Esophagus mucosa (tissue), 1 donor: ENCODE measurements at regions not wholly inside any gene's neighbourhood (a gene's known extent, or its start where the extent isn't known, plus 50 kb on each side); places are given as distances from the start of the nearest gene placed in this dataset.

ENCODE experiments used
- ATAC-seq: fragments of 200-7000 bp; cut with Tn5 transposase; one replicate; pipeline ENCODE4 v1.9.1; 2020
- donor health status: DM: yes; HTN: yes; CAD: no.

DNA sequence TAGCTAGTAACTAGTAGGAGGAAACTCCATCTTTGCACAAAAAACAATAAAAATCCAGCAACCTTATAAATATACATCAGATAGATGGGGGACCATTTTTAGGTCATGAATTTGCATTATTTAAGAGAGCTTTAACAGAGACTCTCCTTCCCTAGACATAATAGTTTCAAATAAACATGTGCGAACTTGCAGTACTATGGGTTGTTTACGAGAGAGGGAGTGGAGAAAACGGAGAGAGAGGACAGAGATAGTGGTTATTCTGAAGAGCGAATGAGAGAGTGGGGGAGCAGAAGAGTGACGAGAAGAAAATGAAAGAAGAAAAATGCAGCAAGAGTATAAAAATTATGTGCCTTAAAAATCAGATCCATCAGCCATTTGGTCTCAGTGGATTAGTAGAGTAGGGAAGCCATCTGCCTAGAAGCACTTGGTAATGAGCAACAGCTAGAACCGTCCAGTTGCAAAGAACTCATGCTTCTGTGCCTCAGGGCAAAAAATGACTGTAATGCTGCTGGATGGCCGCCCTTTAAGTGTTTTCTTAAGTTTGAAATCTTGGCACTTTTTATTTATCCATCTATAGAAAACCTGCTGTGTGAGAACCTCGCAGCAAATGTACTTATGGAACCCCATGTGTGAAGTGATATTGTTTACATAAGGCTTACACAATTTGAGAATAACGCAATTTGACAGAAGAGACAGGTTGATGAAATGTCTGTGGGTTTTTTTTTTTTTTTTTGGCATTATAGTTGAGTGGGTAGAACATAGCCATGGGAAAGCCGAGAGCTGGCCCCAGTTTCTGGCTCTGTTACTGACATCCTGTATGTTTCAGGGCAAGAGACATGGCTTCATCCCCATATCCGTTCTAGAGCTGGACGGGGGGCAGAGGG, 95.6 kb upstream of the ZNF608 start:
- ATAC-seq = peak; percentile 57

DNA sequence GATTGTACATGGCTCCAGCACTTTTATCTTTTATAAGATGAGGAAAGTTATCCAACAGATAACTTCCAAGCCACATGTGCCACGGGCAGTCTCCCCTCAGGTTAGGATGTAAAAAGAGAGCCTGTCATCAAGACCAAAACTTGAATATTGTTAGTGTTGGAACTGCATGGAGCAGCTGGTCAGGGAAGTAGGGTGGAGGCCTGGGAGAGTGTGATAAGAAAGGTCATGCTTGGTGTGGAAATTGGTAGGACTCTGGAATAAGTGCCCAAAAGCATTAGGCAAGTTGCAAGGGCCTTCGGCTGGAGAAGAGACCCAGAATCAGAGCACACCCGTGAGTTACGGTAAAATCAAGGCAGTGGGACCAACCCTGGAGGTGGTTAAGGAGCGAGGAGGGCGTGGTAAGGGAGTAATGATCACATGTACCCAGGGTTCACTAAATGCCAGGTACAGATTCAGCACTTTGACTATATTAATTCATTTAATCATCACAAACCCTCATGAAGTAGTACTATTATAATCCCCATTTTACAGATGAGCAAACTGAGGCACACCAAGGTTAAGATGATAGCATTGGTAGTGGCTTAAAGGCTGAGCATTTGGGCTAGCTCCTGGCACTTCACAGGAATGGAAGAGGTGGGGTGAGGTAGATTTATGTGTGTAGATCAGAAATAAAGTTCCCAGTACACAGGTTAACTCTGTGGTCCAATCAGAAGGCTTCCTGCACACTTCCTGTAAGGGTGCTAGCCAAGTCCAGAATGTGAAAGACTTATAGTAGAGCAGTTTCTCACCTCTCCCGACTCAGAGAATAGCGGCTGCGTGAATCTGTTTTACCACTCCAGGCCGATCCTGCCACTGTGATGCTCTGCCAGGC, 96.5 kb upstream of the ZNF608 start:
- no peak for ATAC-seq

DNA sequence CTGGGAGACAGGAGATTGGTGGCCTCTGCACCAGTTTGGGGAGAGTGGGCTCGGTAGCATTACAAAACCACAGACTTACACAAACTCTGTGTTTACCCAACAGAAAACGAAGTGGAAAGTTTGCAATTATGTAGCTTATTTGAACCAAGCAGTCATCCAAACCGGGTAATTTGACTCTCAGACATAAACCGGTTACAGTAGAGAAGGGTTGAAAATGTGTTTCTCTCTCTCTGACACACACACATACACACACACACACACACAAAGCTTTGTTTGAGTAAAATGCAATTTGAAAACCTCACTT, 97.1 kb upstream of the ZNF608 start:
- ATAC-seq = no peak

DNA sequence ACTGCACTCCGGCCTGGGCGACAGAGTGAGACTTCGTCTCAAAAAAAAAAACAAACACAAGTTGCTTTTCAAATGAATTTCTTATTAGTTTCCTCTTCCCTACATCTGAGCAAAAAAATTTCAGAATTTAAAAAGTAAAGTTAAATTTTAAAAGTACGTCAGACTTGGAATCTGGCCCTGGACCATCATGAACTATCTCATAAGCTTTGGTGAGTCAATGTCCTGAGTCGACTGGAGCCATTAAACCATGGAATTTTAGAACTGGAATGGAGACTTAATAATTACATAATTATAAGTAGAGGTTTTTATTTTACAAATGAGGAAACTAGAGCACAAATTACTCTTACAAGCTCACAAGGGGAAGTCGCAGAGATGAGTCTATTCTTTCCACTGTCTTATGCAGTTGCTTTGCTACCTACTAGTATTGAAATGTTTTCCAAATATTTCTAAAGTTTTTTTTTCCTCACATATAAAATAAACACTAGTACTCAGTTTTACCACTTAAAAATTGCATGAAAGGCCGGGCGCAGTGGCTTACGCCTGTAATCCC, 98.0 kb upstream of the ZNF608 start:
- no peak for ATAC-seq

DNA sequence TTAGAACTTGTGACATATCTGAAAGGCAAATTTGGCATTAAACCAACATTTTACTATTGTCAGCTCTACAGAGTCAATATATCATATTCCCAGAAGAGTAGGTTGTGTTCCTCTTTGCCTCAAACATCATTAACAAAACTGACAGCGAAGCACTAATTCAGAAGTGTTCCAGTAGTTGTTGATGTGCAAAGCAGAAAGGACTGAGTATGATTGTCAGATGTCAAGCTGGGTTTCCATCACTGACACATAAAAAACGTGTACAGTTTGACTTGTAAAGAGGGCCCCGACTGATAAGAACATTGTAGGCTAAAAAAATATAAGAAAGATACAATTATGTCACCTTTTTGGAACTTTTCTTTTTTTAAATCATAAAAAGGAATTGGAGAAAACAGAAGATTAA, 101.5 kb upstream of the ZNF608 start:
- ATAC-seq = no peak

DNA sequence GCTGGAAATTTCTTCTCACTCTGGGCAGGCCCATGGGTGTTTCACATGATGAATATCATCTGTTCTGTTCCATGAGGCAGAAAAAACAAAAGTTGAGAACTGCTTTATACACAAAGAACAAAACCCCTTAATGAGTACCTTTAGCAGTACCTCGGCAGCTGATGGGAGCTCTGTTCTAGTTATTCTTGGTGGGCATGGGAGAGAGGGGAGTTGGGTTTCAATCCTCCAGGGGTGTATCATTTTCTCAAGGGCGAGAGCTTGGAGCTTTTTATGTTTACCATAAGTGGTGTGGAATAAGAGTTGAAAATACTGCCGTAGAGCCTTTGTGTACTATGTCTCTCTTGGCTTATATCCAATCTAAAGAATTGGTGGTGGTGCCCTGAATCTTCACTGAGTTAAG, 103.3 kb upstream of the ZNF608 start:
- no peak for ATAC-seq

DNA sequence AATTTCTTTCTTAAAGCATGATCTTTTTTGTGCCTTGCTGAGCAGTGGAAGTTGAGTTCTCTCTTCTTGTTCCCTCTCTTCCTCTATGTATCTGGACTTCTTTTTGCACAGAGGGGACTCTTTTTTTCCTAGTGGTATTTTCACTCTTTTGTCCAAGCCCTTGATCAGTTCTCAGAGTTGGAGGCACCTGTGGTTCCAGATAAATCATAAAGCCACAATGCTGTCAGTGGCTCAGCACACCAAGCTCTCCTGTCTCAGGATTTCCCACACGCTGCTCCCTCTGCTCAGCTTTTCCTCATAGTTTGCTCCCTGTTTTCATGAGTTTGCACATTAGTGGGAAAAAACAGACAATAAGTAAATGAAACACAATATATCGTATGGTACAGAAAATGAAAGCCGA, 110.3 kb upstream of the ZNF608 start:
- no peak for ATAC-seq

DNA sequence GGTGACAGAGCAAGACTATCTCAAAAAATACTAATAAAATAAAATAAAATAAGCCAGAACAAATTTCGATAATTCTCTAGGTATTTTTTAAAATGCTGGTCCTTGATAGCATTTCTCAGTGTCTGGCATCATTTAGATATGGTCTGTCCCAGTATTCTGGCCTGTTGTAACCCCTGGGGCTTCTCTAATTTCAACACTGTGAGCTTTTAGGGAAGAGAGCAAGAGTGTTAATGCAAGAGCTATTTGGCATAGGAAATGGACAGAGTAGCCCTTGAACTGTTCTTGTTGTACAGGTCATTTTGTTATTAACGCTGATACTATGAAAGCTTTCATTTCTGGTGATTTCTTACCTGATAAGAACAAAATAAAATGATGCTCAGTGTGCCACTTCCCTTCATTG, 112.2 kb upstream of the ZNF608 start:
- ATAC-seq = no peak

DNA sequence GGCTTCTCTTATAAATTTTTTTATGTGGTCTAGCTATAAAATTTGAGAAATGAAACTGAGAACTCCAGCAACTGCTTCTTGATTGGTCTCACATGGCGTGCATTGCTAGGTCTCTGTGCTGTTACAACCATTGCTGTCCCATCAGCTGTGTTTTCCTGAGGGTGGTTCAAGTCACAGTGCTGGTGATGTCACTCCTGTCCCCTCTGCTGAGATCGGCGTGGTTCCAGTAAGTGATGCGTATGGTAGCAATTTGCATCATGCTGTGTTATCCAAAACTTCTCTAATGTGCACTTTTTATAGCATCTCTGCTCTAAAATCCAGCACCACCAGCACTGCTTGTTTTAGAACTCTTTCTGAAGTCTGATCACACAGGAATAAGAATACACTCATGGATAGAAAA, 112.6 kb upstream of the ZNF608 start:
- no peak for ATAC-seq

DNA sequence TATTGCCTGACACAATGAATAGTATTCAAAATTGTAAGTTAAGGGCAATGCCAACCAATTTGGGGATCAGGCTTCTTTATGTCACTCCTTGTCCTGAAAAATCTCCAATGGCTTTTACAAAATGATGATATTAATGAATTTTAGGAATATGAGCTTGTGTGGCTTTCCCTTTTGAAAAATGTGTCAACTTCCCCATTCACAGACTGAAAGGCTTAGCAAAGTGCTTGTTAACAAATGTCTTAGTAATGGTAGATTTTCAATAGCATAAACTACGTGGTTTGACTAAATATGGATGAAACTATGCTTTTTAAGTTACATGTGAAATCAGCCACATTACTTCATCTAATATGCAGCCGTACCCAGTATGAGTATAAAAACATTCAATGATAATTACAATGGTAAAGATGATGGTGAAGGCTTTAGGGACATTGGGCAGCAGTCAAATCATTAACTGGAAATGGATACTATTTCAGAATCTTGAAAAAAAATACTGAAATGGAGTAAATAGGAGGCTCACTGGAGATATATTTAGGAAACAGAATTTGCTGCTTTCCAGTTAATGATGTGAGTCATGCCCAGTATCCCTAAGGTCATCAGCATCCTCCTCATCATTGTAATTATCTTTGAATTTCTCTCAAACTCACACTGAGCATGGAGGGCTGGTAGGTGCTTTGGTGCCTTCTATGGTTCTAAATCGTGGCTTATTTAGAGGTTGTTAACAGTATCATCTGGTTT, 113.3 kb upstream of the ZNF608 start:
- no peak for ATAC-seq

DNA sequence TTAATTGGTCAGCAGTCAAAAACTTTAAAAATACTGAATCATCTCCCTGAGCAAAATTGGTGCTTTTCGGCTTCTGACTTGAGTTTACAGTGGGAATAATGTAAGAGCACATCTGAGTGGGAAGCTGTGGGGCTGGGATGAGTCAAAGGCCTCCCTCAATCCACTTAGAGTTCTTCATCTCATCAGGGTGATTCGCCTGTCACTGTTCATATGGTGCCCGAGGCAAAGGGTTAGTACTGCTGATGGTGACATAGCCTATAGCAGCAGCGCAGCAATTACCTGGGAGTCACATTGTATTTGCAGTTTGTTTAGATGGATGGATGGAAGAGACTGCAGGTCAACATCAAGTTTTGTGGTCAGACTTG, 113.8 kb upstream of the ZNF608 start:
- no peak for ATAC-seq

DNA sequence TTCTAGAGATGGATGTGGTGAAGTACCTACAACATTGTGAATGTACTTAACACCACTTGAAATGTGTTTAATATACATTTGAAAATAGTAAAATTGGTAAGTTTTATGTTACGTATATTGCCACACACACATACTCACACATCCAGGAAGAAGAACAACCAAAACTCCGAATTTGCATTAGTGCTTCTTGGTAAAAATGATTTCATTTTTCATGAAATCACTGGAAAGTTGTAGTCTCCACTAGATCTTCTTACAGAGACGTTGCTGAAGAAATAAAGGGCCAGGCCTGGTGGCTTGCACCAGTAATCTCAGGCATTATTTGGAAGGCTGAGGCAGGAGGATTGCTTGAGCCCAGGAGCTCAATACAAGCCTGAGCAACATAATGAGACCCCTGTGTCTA, 118.6 kb upstream of the ZNF608 start:
- no peak for ATAC-seq

DNA sequence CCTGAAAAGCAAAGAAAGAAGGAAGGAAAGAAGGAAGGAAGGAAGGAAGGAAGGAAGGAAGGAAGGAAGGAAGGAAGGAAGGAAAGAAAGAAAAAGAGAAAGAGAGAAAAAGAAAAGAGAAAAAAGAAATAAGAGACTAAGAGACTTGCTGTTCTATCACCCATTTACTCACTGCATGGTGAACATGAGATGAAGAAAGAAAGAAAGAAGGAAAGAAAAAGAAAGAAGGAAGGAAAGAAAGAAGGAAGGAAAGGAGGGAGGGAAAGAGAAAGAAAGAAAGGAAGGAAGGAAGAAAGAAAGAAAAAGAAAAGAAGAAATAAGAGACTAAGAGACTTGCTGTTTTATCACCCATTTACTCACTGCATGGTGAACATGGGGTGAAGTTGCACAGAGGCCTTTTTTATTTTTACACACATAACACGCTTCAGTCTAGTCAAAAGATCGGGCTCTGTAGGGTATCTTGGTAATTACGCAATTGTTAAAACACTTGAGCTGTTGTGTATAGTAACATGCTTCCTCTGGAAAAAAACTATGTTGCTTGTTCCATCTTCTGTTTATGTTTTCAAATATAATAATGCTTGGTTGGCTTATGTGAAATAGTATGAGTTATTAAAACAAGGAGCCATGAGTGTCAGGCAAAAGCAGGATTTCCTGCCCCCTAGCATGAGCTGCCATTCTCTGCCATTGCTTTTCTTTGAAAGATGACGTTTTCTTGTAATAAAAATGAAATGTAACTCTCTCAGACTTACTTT, 119.3 kb upstream of the ZNF608 start:
- no peak for ATAC-seq

DNA sequence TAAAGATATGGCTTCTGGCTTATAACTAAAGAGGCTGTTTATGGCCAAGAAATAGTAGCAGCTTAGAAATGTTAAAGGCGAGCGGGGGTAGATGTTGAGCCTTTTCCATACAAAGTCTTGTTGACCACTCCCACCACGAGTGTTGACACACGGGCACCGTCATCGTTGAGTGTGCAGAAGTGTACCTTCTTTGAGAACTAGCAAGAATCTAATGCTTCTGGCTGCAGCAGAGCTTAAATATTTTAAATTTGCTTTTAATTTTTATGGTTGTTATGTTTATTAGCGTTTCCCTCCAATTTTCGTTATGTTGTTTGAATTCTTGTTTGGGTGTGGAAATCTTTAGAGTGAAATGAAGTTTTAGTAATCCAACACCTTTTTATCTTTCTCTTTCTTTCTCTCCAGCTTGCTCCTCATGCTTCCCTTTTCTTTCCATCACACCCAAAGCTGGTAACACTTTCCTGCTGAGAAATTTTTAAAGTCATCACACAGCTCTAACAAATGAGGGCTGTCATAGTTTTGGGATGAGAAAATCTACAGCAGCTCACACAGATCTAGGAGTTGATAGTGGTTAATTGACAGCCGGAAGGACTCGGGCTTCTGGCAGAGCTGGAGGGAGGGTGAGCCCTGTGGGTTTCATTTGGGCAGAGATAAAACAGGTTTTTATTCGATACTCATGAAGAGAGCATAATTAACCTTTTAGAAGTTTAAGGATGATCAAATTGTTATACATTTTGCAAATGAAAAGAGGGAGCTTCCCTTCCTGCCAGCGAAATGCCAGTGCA, 120.1 kb upstream of the ZNF608 start:
- ATAC-seq = no peak

DNA sequence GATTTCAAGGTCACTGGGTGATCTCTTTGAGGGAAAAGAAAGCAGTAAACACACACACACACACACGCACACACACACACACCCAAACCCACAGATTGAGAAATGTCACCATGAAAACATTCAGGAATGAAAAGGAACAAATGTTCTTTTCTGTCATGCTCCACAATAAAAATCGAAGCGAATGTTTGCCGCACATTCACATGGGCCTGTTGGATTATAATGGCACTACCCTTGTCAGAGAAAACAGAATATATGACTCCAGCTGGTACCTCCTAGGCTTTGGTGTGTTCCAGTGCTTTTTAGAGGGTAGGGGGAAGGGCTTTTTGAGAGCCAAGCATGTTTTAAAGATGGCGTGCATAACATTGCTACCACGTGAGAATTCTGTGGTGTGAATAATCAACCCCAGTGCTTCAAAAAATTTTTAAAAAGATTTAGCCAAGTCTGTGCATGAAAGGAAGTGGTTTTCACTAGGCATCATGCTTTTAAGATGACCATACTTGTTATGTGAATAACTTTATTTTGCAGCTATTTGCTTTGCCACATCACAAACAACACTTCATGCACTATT, 120.8 kb upstream of the ZNF608 start:
- no peak for ATAC-seq

DNA sequence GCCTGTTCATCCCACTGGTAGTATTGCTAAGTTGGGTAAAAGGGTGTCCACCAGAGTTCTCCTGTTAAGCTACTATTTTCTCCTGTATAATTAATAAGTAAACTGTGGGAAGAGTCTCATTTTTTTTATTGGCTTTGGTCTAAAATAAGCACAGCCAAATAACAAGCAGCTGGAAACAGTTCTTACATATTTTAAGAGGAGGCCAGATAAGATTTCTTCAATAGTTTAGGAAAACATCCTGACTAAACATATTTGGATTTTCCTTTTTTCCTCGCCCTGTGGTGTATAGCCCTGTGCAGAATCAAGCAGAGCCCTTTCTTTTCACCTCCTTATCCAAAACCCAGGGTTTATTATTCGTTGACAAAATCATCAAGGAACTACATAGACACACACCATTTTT, 122.2 kb upstream of the ZNF608 start:
- ATAC-seq = no peak

DNA sequence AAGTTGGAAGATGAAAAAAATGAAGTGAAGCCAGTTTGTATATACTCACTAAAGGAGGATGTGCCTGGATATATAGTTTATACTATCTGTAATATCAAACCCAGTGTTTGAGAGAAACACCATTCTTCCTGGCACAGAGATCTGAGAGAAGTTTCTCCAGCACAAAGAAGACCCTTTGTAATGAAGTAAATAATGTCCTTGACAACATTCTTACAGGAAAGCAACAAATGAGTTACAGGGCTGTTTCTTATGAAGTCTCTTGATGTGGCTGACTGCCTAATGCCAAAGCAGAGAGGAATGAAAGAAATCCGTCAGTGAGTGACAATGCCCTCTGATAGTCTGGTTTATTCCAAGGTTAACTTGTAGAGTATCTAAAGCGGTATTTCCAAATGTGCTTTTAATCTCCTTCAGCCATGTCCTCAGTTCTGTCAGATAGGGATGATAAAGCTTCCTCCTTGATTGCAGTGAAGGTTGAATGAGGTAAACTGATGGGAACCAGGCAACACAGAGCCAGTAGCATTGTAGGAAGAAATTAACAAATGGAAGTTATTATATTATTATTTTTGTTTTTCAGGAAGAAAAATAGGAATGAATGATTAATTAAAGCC, 123.1 kb upstream of the ZNF608 start:
- ATAC-seq = no peak

DNA sequence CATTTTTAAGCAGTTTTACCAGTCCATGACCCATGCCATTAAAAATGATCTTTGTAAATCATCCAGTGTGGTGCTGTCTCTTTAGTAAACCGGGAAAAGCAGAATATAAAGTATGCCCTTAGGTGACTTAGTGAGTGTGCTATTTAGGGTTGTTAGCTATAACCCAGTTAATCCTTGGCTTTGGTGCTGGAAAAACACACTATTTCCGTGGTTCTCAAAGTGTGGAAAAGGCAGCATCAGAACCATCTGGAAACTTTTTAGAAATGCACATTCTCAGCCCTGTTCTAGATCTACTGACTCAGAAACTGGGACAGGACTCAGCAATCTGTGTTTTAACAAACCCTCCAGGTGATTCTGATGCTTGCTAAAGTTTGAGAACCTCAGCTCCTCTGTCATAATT, 123.6 kb upstream of the ZNF608 start:
- ATAC-seq = no peak

DNA sequence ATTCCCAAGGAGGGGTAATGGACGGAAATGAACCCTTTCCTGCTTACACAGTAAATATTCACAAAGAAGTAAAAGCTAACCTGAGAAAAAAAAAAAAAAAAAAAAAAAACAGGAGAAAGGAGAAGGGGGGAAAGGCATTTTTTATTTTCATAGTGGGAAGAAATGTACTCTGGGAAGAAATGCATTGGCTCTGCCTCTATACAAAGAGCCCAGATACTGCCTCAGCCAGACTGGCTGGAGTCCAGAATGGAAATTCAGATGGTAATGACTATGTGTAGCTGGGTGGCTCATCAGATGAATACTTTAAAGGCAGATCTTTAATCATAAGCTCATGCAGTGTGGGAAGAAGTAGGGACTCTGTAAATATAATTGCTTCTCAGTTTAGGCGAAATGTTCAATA, 124.9 kb upstream of the ZNF608 start:
- no peak for ATAC-seq

DNA sequence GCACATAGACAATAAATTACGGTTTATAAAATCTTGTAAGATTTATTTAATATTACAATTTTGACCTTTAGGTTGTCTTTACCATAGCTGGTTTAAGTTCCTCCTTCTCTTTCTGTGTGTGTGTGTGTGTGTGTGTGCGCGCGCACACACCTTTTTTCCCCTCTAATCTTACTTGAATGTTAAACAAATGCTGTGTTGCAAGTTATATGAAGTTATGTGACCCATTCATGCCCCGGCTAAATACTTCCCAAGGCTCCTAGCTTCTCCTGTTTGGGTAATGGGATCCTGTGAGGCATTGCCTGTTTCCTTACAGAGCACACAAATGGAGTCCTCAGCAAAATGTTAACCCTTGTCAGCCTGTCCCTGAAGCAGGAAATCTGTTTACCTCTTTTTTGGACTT, 125.6 kb upstream of the ZNF608 start:
- no peak for ATAC-seq

DNA sequence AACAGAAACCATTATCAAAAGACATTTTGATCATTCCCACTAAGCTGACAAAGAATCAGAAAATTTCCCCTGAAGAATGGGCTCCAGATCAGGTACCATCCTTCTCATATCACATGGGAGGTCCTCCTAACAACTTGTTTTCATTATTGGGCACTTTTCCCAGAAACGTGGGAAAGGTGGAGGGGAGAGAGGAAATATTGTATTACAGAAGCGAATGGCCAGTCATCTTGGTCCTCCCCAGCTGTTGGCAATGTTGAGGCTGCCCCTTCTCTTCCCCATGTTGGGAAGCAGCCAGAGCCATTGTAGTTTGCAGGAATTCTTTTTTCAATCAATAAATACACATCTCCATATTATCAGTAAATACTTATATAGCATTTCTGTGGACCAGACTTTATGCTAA, 126.2 kb upstream of the ZNF608 start:
- ATAC-seq = no peak
